Heart left ventricle (tissue), 13 donors: ENCODE measurements at regions not wholly inside any gene's neighbourhood (a gene's known extent, or its start where the extent isn't known, plus 50 kb on each side); places are given as distances from the start of the nearest gene placed in this dataset.

Experiments used
- CTCF ChIP-seq, 12 donors: fragments of 200-600 bp; sonication (generic) in 4 of 12; IDR thresholded peaks; one replicate each; pipeline versions ENCODE4 v1.5.0 to v1.8.0; 2018 to 2022; ENCODE audit warnings: antibody characterized with exemption in 12 of 12, mild to moderate bottlenecking in 5 of 12
- POLR2A ChIP-seq, 2 donors: fragments of 450-650 bp; IDR thresholded peaks; one replicate each; pipeline ENCODE4 v1.6.1; 2017; ENCODE audit warnings: antibody characterized with exemption in 2 of 2, mild to moderate bottlenecking in 2 of 2, moderate library complexity in 2 of 2
- donor health status: ischemic (EF 13 %, LVEDD 7.1; RV severe dilation, severe dysfunction).
- donor health status: DM: no; HTN: yes; CAD: no.
- donor health status: DM: no; HTN: no; CAD: no.
- donor health status: ischemic (EF 25% LVEDD 6.9; RV normal size, moderate dysfunction).
- donor health status: ischemic (EF 25% LVEDD 5.7; RV mildly dilated, moderate dysfunction).
- donor health status: ischemic (EF 35%, LVEDD 5.7; RV mildly dilated, moderate dysfunction).
- donor health status: nonischemic (EF 11% LVEDD 7.7; RV severe dilation, severe dysfunction).
- donor health status: DM: yes; HTN: yes; CAD: no.
- donor health status: PGD.
- donor health status: ischemic (EF 29% LVEDD 5.4; RV normal size, mild dysfunction).
- donor health status: nonischemic (EF 23%, LVEDD 6.1; RV moderate dilation, normal function).

GRCh38 chr2:217215877-217216276, 356.0 kb upstream of the TNP1 start:
- no peak for TF ChIP-seq CTCF (IDR thresholded peaks at IDR 0.05)
- no peak for TF ChIP-seq POLR2A (IDR thresholded peaks at IDR 0.05)
